Activated CD8-positive, alpha-beta memory T cell treated with anti-CD3 and anti-CD28 coated beads, Interleukin-2, amount 50 U/mL, for 24 hours (primary cell): ENCODE measurements at regions not wholly inside any gene's neighbourhood (a gene's known extent, or its start where the extent isn't known, plus 50 kb on each side); places are given as distances from the start of the nearest gene placed in this dataset.

Source experiments
- DNase-seq: peaks from one replicate; pipeline ENCODE4 v3.0.0-alpha.2; 2020; ENCODE audit errors: extremely low read depth

DNA sequence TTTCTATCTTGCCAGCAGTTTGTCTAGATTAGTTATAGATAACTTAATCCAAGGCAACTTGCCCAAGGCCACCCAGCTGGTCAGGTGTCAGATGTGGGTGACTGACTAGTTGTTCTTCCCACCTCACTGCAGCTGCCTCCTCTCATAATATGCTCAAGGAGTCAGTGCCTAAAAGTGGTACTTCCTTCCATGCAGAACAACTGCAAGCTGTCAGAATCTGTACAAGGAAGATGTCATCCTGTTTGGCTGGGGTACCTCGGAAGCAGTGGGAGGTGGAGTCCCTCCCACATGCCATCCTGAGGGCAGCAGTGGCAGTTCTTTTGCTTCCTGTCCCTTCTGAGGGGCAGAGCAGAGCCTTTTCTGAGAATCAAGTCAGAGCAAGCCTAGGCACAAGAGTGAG is 193.2 kb upstream of the RFC3 start:
- no peak for DNase-seq

DNA sequence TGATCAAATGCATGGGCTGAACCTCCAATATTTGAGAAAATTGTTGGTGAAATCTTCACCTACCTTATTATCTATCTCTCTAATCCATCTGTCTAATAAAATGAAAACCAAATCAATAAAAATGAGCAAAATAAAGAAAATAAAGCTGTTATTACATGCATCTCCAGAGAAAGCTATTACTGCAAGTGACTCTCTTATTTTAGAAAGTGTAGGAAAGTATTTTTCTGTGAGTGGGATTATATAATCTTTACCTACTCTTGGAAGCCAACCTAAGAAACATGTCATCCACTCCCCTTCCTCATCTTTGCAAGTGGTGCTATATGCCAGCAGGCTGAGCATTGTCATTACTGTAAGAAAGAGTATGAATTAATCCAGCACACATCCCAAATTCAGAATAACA is 191.5 kb upstream of the RFC3 start:
- DNase-seq = no peak

DNA sequence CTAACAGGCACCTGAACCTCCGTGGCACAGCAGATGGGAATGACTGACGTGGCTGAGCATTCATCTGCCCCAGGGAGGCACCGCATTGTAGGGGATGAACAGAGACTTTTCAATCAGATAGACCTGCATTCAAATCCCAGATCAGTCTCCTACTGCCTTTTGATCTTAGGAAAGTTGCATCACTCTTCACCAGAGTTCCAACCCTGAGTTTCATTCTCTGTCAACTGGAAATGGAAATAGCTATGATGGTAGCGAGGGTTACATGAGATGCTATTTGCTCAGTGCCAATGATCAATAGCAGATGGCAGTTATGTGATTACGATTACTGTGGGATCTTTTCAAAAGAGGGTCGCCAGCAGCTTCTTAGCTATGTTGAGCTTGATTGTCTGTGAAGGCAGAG is 189.3 kb upstream of the RFC3 start:
- DNase-seq = no peak

DNA sequence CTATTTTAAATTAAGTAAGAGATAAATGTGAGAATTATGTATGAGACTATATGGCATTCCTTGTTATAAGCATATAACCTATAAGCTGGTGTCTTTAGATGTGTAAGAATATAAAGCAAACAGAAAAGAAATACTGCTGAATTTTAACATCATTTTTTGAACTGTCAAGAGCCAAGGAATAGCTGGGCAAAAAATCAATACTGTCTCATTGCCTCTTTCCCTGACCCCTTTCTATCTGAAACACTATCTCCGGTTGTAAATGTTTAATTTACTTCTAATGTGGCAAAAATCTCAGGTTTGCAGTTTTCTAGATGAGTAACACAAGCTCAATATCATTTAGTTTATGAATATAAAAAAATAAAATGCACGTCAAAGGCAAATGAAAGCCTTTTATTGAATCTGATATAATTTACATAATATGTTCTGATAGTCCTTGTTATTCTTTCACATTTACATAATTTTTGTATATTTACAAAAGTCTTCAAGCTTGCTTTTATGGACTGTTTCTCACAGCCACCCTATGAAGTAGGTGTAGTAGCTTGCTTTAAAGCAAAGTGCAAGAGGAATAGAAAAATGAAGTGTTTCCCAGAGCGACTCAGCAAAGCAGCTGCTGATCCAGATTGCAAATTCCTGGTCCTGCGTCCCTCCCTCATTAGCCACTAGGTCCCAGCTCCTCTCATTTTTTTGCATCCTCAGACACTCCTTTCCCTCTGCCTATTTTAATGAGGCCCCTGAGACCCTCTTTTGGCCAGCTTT is 188.2 kb upstream of the RFC3 start:
- DNase-seq = no peak

DNA sequence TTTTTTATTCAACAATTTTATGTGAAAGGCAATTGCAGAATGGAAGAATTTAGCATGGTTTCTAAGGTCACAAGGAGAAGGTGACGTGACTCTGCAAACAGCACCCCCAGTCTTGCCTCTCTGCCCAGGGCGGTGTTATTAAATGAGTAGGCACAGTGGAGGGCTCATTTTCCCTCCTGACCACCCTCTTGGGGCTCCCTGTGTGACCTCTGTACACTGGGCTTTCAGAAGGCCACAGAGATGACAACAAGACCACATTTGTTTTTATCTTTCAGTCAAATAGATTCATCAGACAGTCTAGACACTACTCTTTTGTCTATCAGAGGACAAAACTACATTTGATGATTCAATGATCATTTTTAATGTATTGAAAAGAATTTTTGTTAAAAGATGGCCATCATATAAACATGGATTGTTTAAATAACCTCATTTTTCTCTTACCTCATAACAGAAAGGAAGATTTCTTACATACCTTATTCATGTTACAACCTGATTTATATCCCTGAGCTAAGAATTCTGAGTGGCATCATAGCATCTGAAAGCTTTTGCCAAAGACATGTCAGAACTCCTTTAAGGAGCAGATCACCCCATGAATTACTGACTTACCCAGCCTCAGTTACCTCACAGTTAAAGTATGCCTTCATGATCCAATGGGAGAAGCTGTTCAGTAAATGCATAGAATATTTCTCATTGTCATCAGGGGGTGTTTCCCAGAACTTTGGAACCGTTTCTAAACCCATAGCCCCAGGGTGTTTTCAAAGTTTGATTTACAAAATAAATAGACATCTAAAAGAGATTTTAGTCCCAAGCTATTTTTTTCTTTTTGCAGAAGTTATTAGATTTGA is 184.0 kb upstream of the RFC3 start:
- DNase-seq = no peak

DNA sequence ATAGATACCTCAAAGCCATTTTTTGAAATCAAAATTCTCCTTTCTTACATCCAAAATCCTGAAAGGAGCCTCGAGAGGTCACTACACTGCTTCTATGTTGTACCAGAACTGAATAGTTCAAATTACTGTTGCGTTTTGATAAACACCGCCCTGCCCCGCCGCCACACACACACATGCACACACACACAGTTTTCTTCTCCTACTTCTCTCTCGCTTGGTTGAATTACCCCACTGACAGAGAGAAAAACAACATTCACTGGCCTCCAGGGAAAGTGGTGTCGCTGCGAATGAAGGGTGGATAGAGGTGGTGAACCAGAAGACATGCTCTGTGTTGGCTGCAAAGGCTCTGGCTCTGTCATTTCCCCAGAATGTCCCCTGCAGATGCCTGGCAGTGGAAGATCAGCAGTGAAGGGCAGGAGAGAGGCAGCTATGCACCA is 183.4 kb upstream of the RFC3 start:
- no peak for DNase-seq

DNA sequence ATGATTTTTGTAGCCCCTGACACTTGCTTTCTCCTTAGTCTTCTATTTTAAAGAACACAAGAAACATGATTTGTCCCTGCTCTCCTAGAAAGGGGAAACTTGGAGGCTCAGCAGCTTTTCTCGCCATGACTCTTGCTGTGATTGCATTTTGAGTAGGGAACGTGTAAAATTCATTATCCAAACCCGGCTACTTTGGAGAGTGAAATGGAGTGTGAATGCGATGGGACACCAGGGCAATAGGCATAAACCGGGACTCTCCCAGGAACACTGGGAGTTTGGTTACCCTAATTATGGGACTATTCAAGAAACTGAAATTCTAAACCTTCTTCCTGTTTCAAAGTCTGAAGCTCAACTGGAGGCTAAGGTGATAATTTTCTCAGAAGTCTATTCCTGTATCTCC is 181.7 kb upstream of the RFC3 start:
- no peak for DNase-seq

DNA sequence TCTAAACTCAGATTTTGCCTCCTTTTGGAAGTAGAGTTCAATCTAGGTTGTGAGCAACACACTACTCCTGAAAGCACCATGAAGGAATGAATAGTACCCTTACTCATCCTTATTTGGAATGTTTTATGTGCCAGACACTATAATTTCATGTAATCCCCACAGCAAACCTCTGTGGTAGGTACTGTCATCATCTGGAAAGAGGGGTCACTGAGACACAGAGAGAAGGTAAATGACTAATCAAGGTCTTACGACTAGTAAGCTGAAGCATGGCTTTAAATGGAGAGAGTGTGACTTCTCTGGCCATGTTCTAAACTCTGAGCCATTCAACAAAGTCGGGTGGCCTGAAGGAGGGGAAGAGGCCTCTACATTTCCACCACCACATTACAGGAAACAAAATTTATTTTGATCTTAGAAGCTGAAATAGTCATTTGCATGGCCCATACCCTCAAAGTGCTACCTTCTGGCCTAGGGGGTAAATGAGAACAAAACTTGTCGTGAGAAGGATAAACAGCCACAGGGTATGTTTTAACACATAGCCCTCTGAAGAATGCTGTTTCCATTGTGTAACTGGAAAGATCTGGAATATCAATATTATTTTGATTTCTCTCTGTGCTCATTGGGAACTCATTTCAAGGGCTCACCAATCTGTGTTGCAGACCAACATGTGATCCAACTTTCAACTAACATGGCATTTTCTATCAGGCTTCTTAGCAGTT is 180.8 kb upstream of the RFC3 start:
- DNase-seq = no peak

DNA sequence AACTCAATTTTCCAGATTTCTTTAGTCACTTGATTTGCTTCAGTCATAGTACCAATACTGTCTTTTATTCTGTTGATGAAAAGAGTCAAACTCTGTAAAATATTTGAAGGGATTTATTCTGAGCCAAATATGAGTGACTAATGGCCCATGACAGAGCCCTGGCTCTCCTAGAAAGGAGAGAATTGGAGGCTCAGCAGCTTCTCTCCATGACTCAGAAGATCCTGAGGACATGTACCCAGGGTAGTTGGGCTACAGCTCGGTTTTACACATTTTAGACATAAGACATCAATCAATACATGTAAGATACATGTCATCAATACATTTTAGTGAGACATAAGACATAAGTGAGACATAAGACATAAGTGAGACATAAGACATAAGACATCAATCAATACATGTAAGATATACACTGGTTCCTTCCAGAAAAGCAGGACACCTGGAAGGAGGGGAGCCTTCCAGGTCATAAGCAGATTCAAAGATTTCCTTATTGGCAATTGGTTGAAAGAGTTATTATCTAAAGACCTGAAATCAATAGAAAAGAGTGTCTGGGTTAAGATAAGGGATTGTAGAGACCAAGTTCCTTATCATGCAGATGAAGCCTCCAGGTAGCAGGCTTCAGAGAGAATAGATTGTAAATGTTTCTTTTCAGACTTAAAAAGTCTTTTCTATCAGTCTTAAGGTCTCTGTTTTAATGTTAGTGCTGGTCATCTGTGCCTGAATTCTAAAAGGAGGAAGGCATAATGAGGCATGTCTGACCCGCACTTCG is 179.8 kb upstream of the RFC3 start:
- no peak for DNase-seq

DNA sequence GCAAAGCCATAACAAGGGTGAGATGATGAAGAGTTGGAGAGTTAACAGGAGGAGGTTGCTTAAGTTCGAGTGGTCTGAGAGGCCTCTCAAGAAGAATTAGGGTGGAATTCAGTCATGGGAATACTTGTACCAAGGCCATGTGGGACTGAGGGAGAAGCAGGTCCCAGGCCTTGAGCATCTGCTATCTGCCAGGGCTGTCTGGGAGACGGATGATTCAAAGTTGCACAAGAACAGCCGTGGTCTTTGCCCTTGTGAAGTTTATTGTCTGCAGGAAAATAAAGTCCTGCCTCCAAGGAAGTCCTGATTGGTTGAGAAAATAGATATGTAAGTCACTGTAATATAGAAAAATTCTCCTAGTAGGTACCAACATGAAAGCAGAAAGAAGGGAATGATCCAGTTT is 178.8 kb upstream of the RFC3 start:
- DNase-seq = no peak

DNA sequence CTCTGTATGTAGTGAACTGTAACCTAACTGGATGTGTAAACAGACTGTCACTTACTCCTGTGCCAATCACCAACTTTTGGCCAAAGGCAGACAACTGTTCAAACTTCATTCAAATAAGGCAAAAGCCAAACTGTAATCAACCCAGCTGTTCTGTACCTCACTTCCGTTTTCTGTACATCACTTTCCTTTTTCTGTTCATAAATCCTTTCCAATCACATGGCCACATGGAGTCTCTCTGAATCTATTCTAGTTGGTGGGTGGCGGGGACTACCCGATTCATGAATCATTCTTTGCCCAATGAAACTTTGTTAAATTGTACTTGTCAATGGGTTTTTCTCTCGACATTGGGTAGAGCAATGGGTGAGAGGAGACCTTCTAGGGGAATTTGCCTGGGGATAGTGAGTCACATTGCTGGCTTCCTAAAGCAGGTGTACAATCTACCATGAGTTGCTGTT is 178.3 kb upstream of the RFC3 start:
- DNase-seq = peak; percentile 25

DNA sequence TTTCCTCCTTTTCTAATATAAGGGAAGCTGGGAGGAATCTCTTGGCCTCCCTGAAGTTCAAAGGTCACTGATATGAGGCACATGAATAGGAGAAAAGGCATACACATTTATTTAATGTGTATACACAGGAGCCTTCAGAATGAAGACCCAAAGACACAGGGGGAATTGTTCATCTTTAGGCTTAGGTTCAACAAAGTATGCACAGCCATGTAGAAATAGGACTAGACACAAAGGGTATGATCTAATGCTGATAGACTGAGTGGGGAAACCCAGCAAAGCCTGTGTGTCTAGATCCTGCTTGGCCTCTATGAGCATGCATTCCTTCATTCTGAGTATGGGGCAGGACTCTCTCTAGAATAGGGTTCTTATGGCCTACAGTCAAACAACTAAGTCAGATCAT is 177.1 kb upstream of the RFC3 start:
- no peak for DNase-seq

DNA sequence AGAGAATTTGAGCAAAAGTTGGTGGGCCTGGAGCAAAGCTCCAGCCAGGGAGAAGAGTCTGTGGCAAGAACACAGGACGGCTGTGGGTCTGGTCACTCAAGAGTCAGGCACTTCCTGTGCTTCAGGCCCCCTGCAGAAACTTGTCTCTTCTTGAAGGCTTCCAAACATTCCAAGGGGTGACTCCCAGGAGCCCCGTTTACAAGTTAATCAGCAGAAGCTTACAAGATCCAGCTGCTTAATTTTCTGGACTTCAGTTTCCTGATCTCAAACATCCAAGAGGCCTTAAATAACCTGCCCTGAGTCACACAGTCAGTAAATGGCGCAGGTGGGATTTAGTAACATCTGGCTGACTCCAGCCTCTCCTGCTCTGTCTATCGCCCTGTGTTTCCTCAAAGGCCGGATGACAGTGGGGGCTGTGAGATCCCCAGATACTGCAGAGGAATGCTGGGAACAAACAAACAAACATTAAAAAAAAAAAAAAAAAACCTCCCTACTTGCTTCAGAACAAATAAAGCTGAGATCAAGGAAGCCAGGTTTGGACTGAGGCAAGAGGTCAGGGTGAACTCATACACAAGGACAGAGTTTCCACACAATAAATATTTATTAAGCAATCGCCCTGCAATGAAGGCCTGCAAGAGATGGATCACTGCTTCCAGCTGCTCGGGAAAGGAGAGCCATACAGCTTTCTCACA is 175.4 kb upstream of the RFC3 start:
- no peak for DNase-seq

DNA sequence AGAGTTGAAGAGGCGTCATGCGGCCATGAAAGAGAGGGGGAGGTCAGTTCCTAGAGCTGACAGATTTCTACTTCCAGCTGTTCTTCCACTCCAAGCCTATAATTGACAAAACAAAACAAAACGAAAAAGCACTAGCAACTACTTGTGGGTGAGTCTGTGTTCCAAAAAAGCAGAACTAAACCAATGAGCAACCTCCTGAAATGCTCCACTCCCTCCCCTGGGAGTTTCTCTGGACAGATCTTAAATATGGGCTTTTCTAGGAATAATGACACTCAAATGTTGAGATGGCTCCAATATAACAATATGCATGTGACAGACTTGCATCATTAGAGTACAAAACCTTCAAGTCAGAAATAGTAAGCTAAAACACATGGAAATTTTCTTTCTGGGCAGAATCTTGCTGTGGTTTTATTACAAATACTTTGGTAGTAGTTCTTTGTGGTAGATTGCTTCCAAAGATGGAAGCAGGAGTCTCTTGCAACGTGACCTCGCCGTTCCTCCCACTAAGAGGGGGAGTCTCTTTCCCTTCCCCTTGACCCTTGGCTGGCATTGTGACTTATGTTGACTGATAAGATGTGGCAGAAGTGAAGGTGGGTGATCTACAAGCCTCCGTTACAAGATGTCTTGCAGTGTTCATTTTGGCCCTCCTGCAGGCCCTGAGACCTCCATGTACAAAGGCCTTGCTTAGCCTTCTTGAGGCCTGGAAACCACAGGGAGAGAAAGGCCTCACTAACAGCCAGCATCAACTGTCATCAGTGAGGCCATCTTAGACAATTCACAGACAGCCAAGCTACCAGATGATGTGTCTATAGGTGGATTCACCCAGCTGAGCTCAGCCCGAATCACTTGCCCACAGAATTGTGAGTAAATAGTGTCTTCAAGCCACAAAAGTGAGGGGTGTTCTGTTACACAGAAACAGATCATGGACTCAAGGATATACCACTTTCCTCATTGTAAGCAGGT is 173.1 kb upstream of the RFC3 start:
- DNase-seq = no peak

DNA sequence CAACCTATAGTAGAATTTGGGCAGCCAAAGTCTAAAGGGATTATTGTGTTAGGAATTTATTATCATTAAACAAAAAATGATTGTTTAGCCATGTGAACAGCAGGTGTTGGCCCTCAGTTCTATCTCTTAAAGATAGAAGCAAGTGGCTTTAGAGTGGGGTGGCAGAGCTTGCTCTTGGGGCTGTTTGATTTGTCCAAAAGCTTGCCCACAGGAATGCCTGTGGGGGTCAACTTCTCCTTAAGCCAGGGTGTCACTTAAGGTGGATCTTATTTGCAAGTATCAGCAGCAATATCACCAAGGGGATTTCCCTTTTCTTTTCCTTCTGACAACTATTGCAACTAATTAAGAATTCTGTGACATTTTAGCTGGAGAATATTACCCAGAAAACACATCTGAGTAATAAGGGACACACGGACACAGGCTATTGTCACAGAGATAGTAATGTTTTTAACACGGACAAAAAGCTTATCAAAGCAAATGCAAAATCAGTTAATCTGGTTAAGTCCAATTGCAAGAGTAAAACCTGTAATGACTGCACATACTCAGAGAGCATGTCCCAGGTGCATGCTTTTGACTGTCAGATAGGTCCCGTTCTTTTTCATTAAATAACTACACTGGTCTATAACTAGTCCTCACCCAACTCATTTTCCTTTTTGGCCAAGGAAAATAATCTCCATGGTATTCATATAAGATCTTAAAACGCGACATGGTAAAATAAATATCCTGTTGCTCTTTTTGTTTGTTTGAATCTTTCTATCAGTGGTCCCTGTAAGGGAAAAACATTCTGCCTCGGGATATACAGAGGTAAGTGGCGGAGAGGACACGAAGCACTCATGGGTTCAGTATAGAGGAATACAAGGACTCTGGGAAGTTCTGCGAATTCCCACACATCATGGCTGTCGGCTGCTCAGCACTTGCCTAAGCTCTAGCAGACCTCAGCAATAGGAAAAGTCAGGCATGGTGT is 172.1 kb upstream of the RFC3 start:
- no peak for DNase-seq

DNA sequence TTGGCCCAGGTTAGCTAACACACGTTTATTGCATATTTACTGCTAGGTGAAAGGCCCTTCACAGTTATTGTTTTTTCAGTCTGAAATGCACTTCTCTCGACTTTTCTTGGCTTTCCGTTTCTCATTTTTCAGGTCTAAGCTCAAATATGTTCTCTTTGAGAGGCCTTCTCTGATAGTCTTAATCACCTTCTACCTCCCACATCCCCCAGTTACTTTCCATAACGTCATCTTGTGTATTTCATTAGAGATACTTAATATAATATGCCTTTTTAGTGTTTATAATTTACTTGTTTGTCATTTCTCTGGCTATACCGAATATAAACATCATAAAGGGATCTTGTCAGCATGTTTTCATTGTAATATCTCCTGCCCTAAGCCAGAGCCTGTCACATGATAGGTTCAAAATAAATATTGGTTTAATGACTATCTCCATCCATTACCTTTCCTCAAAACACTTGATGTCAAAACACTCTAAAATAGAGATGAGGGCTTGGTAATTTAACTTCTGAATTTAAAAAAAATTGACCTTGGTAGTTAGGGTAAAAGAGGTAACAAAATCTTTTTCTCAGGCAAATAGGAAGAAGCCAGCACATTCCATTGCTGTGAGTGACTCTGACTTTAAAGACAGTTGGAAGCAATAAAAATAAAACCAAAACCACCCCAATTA is 168.6 kb upstream of the RFC3 start:
- no peak for DNase-seq

DNA sequence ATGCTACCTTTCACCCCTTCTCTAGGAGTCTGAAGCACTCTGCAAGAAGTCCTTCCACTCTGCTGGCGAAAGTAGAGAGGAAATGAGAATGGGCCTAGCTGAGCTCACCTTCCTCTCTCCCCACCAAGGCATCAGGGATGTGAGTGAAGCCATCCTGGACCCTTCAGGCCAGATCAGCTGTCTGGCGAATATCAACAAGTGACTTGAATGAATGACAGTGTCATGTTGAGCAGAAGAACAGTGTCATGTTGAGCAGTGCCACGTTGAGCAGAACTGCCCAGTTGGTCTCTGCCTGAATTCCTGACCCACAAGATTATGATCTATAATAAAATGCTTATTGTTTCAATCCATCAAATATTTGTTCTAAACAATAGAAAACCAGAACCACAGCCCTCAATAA is 166.2 kb upstream of the RFC3 start:
- no peak for DNase-seq

DNA sequence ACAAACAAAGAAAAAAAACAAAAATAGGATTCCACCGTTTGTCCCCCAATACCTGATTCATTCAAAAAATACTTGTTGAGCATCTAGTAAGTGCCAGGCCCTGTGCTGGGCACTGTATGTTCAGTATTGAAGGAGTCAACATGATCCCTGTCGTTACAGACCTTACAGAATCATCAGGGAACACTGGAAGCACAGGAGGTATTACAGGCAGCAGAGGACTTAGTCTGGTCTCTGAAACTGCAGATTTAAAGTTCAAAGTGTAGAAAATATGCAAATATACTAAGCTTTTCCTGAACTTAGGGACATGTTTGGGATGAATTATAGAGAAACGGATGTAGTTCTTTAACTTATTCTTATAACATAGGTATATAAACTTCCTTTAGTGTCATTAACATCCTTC is 160.7 kb upstream of the RFC3 start:
- DNase-seq = no peak
